IMR-90 (cell line): ENCODE measurements at regions not wholly inside any gene's neighbourhood (a gene's known extent, or its start where the extent isn't known, plus 50 kb on each side); places are given as distances from the start of the nearest gene placed in this dataset.

Experiments
- ATAC-seq: fragments of 200-7000 bp; cut with Tn5 transposase; 2 replicates; pipeline ENCODE4 v1.9.1; 2020; ENCODE audit warnings: low read depth, mild to moderate bottlenecking, moderate library complexity
- BruUV-seq: library from RNA; stranded (reverse); fragments of 400-500 nt; replicated peaks from 2 replicates; lab custom pipeline; 2021; lab: Mats Ljungman, UMichigan
- CTCF ChIA-PET: fragments of 300-600 bp; formaldehyde crosslinking; extraction: SDS; loops from one replicate; lab custom pipeline; 2021; ENCODE audit warnings: antibody characterized with exemption; lab: Yijun Ruan, JAX
- POLR2A ChIA-PET: fragments of 300-600 bp; sonication (Branson Sonifier 250); formaldehyde crosslinking; loops from one replicate; lab custom pipeline; 2022; ENCODE audit warnings: antibody characterized with exemption; ENCODE audit not compliant: unreplicated experiment; lab: Charles Lee
- DNase-seq: peaks from one replicate; pipeline ENCODE4 v3.0.0; 2013
- H2AFZ ChIP-seq: replicated peaks from 2 replicates; pipeline ENCODE3; 2013; ENCODE audit warnings: low read length, mild to moderate bottlenecking; ENCODE audit not compliant: poor library complexity
- H2AK5ac ChIP-seq: 2 replicates; pipeline ENCODE4 v1.6.1; 2013; ENCODE audit warnings: low read depth, low read length, inconsistent platforms
- H2AK9ac ChIP-seq: replicated peaks from 2 replicates; pipeline ENCODE3; 2013; ENCODE audit warnings: mild to moderate bottlenecking, low read depth, low read length, moderate library complexity; ENCODE audit not compliant: poor library complexity
- H2BK120ac ChIP-seq: 2 replicates; pipeline ENCODE4 v1.6.1; 2013; ENCODE audit warnings: low read depth, low read length, inconsistent platforms
- H2BK15ac ChIP-seq: 3 replicates; pipeline ENCODE4 v1.6.1; 2013; ENCODE audit warnings: low read depth, low read length, inconsistent platforms
- H2BK20ac ChIP-seq: 2 replicates; pipeline ENCODE4 v1.6.1; 2013; ENCODE audit warnings: low read depth, mild to moderate bottlenecking, inconsistent platforms, low read length, moderate library complexity
- H2BK5ac ChIP-seq: 2 replicates; pipeline ENCODE4 v1.6.1; 2013; ENCODE audit warnings: mild to moderate bottlenecking, low read depth, low read length, inconsistent platforms; ENCODE audit not compliant: poor library complexity, severe bottlenecking
- H3K14ac ChIP-seq: replicated peaks from 2 replicates; pipeline ENCODE4 v1.6.1; 2013; ENCODE audit warnings: low read depth, low read length, inconsistent platforms
- H3K18ac ChIP-seq: 2 replicates; pipeline ENCODE4 v1.6.1; 2013; ENCODE audit warnings: low read depth, low read length, control low read depth
- H3K23ac ChIP-seq: 2 replicates; pipeline ENCODE4 v1.6.1; 2013; ENCODE audit warnings: low read depth, low read length, inconsistent platforms
- H3K27ac ChIP-seq: 2 replicates; pipeline ENCODE4 v1.5.1; 2013; ENCODE audit warnings: mild to moderate bottlenecking, control low read depth, low read length; ENCODE audit not compliant: insufficient read depth
- H3K27me3 ChIP-seq: 2 replicates; pipeline ENCODE4 v1.6.1; 2013; ENCODE audit warnings: low read length; ENCODE audit not compliant: control insufficient read depth, insufficient read depth
- H3K36me3 ChIP-seq: 2 replicates; pipeline ENCODE4 v1.6.1; 2013; ENCODE audit warnings: low read length, mixed read lengths; ENCODE audit not compliant: control insufficient read depth, insufficient read depth
- H3K4ac ChIP-seq: 2 replicates; pipeline ENCODE4 v1.6.1; 2013; ENCODE audit warnings: low read depth, low read length, inconsistent platforms
- H3K4me1 ChIP-seq: 2 replicates; pipeline ENCODE4 v1.6.1; 2013; ENCODE audit warnings: low read length, mixed read lengths; ENCODE audit not compliant: control insufficient read depth, insufficient read depth
- H3K4me2 ChIP-seq: 2 replicates; pipeline ENCODE4 v1.6.1; 2013; ENCODE audit warnings: low read depth, mild to moderate bottlenecking, control low read depth, low read length, moderate library complexity
- H3K4me3 ChIP-seq: 2 replicates; pipeline ENCODE4 v1.5.1; 2013; ENCODE audit warnings: low read depth, mild to moderate bottlenecking, control low read depth, low read length, moderate library complexity; ENCODE audit not compliant: insufficient read depth
- H3K56ac ChIP-seq: 2 replicates; pipeline ENCODE4 v1.6.1; 2013; ENCODE audit warnings: low read length, inconsistent platforms; ENCODE audit not compliant: insufficient read depth; ENCODE audit errors: extremely low read depth
- H3K79me1 ChIP-seq, 2 experiments: 2 replicates each; pipeline ENCODE4 v1.6.1; 2013; ENCODE audit warnings: low read length in 2 of 2, inconsistent platforms in 1 of 2, low read depth in 1 of 2
- H3K9ac ChIP-seq: 2 replicates; pipeline ENCODE4 v1.6.1; 2013; ENCODE audit warnings: low read depth, low read length, control low read depth
- H3K9me1 ChIP-seq: 2 replicates; pipeline ENCODE4 v1.6.1; 2013; ENCODE audit warnings: low read length, inconsistent platforms; ENCODE audit not compliant: insufficient read depth
- H3K9me3 ChIP-seq: 2 replicates; pipeline ENCODE4 v1.6.1; 2013; ENCODE audit warnings: low read length; ENCODE audit not compliant: control insufficient read depth, insufficient read depth
- H4K20me1 ChIP-seq: 2 replicates; pipeline ENCODE4 v1.6.1; 2013; ENCODE audit warnings: low read length, inconsistent platforms; ENCODE audit not compliant: insufficient read depth
- H4K5ac ChIP-seq: 2 replicates; pipeline ENCODE4 v1.6.1; 2013; ENCODE audit warnings: mild to moderate bottlenecking, low read depth, low read length, control low read depth
- H4K8ac ChIP-seq, 2 experiments: 2 replicates each; pipeline ENCODE4 v1.6.1; 2013; ENCODE audit warnings: low read depth in 2 of 2, low read length in 2 of 2, control low read depth in 1 of 2, inconsistent platforms in 1 of 2
- H4K91ac ChIP-seq: 2 replicates; pipeline ENCODE4 v1.6.1; 2013; ENCODE audit warnings: low read depth, low read length, inconsistent platforms; ENCODE audit not compliant: insufficient read depth
- CEBPB ChIP-seq: IDR thresholded peaks from 2 replicates; pipeline ENCODE4 v1.6.1; 2012; ENCODE audit warnings: low read depth, low read length, improper control_type of control experiment
- CHD1 ChIP-seq: IDR thresholded peaks from 2 replicates; pipeline ENCODE4 v1.6.1; 2012; ENCODE audit warnings: low read depth, low read length, improper control_type of control experiment
- CTCF ChIP-seq: conservative IDR thresholded peaks from 2 replicates; pipeline ENCODE4 v1.5.1; 2012; ENCODE audit warnings: mild to moderate bottlenecking, low read depth, low read length, improper control_type of control experiment
- ELK1 ChIP-seq: fragments of 150-350 bp; IDR thresholded peaks from 2 replicates; pipeline ENCODE4 v1.6.1; 2016; ENCODE audit warnings: low read depth, mild to moderate bottlenecking, low read length, moderate library complexity, borderline replicate concordance
- FOS ChIP-seq: fragments of 150-350 bp; IDR thresholded peaks from 2 replicates; pipeline ENCODE4 v1.6.1; 2016; ENCODE audit warnings: low read depth, low read length
- MAFK ChIP-seq: IDR thresholded peaks from 2 replicates; pipeline ENCODE4 v1.6.1; 2012; ENCODE audit warnings: low read depth, low read length, improper control_type of control experiment
- MAZ ChIP-seq: IDR thresholded peaks from 2 replicates; pipeline ENCODE4 v1.6.1; 2012; ENCODE audit warnings: low read depth, mild to moderate bottlenecking, low read length, improper control_type of control experiment, moderate library complexity, borderline replicate concordance
- MXI1 ChIP-seq: IDR thresholded peaks from 2 replicates; pipeline ENCODE4 v1.6.1; 2012; ENCODE audit warnings: low read depth, mild to moderate bottlenecking, low read length, moderate library complexity, borderline replicate concordance
- NFE2L2 ChIP-seq: fragments of 150-350 bp; IDR thresholded peaks from 2 replicates; pipeline ENCODE4 v1.6.1; 2016; ENCODE audit warnings: low read depth, mild to moderate bottlenecking, low read length
- RAD21 ChIP-seq: IDR thresholded peaks from 2 replicates; pipeline ENCODE4 v1.6.1; 2012; ENCODE audit warnings: low read length, improper control_type of control experiment
- RCOR1 ChIP-seq: IDR thresholded peaks from 2 replicates; pipeline ENCODE4 v1.6.1; 2012; ENCODE audit warnings: mild to moderate bottlenecking, low read length, improper control_type of control experiment; ENCODE audit not compliant: insufficient replicate concordance
- RFX5 ChIP-seq: IDR thresholded peaks from 2 replicates; pipeline ENCODE4 v1.8.0; 2012; ENCODE audit warnings: low read depth, mild to moderate bottlenecking, low read length, moderate library complexity
- SMC3 ChIP-seq: fragments of 150-350 bp; IDR thresholded peaks from 2 replicates; pipeline ENCODE4 v1.6.1; 2016; ENCODE audit warnings: low read depth, mild to moderate bottlenecking, antibody characterized with exemption, low read length, moderate library complexity
- WGBS, 2 experiments: methylation state at CpG; one replicate each; pipeline versions ENCODE4 v1.1.5 to v1.1.7; 2013; ENCODE audit warnings: missing lambda C conversion rate in 2 of 2; ENCODE audit not compliant: insufficient read length in 1 of 2; ENCODE audit errors: extremely low coverage in 2 of 2; 5-methylcytosine and 5-hydroxymethylcytosine counted together
- dilution Hi-C: fragments of 300-500 bp; cut with HindIII; formaldehyde crosslinking; loops from one replicate; pipeline ENCODE4 v1.14.3; 2018; ENCODE audit warnings: low sequenced_read_pairs; ENCODE audit not compliant: unreplicated experiment
- in situ Hi-C: fragments of 300-500 bp; cut with MboI; formaldehyde crosslinking; loops from 3 replicates; pipeline ENCODE4 v1.14.3; 2019; ENCODE audit warnings: low sequenced_read_pairs, inconsistent platforms, mixed read lengths
- intact Hi-C: fragments of 100-400 bp; cut with micrococcal nuclease; formaldehyde crosslinking; loops from 2 replicates; pipeline ENCODE4 v1.10.0; 2022
- TF ChIP-seq, protein P1 (sequence below): fragments of 150-350 bp; IDR thresholded peaks from 2 replicates; pipeline ENCODE4 v1.6.1; 2017; ENCODE audit warnings: mild to moderate bottlenecking, antibody characterized with exemption, low read length, low read depth

DNA sequence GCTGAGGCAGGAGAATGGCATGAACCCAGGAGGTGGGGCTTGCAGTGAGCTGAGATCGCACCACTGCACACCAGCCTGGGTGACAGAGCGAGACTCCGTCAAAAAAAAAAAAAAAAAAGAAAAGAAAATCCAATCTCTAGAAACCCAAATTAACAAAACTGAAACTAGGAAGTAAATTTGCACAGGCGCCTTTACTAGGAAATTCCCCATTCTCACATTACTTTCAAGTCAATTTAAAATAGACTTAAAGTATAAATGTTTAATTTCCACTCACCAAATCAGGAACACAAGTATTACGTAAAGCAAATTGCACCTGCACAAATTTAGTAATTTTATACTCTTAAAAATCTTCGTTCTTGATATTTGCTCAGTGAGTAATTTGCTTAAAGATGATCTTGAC, 67.8 kb upstream of the BCAR3 start:
- CTCF ChIA-PET = no interaction called here
- H3K56ac ChIP-seq = no peak overlapping the region
- no peak overlapping the region for H2BK15ac ChIP-seq
- no peak overlapping the region for H3K14ac ChIP-seq
- no peak overlapping the region for H2BK20ac ChIP-seq
- peaks cover 15% of the 10 kb centered on the region for H3K9me1 ChIP-seq
- dilution Hi-C loops (no loop called here), intact Hi-C loops (no loop called here), in situ Hi-C loops (no loop called here)
- no peak overlapping the region for H3K4ac ChIP-seq
- no peak for ATAC-seq
- H4K91ac ChIP-seq = no peak overlapping the region
- BruUV-seq = no TSS peak
- no peak overlapping the region for H2BK120ac ChIP-seq
- H2AK9ac ChIP-seq = no peak overlapping the region
- H3K18ac ChIP-seq = no peak overlapping the region
- peaks cover 13% of the 10 kb centered on the region for H3K4me1 ChIP-seq
- TF ChIP-seq FOS (no peak), NFE2L2 (no peak), RAD21 (no peak), SMC3 (no peak), MXI1 (no peak), RFX5 (no peak), RCOR1 (no peak), MAFK (no peak), CHD1 (no peak), ELK1 (no peak), CEBPB (no peak), MAZ (no peak), CTCF (no peak)
- TF ChIP-seq, protein P1, sequence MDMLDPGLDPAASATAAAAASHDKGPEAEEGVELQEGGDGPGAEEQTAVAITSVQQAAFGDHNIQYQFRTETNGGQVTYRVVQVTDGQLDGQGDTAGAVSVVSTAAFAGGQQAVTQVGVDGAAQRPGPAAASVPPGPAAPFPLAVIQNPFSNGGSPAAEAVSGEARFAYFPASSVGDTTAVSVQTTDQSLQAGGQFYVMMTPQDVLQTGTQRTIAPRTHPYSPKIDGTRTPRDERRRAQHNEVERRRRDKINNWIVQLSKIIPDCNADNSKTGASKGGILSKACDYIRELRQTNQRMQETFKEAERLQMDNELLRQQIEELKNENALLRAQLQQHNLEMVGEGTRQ = no peak
- H4K20me1 ChIP-seq = peaks cover 5% of the 10 kb centered on the region; the same call in 1 of the 2 replicates
- H3K27ac ChIP-seq = no peak overlapping the region
- no peak overlapping the region for H4K5ac ChIP-seq
- no CpG with 5 or more reads among the region's 6 CpGs for WGBS, 2 experiments
- no peaks in the 10 kb centered on the region for H3K36me3 ChIP-seq
- no peak overlapping the region for H3K9ac ChIP-seq
- H2AFZ ChIP-seq = no peak overlapping the region
- H3K27me3 ChIP-seq = no peaks in the 10 kb centered on the region
- peaks cover 0 to 4% of the 10 kb centered on the region in 2 experiments; a peak in 1 of 4 replicates for H3K79me1 ChIP-seq
- H4K8ac ChIP-seq = no peak overlapping the region
- POLR2A ChIA-PET = no interaction called here
- H2BK5ac ChIP-seq = no peak overlapping the region
- H2AK5ac ChIP-seq = no peak overlapping the region
- H3K9me3 ChIP-seq = peaks cover 2% of the 10 kb centered on the region
- no peak overlapping the region for H3K23ac ChIP-seq
- H3K4me2 ChIP-seq = no peak overlapping the region
- H3K4me3 ChIP-seq = no peak overlapping the region
- DNase-seq = no peak
